Stimulated activated naive CD8-positive, alpha-beta T cell treated with anti-CD3 and anti-CD28 coated beads, Interleukin-15, Interleukin-2, amounts not matched to agents 100 U/mL and 50 U/mL, for 24 hours (primary cell): ENCODE measurements at regions not wholly inside any gene's neighbourhood (a gene's known extent, or its start where the extent isn't known, plus 50 kb on each side); places are given as distances from the start of the nearest gene placed in this dataset.

ENCODE experiments used
- ATAC-seq: fragments of 150-1000 bp; cut with Tn5 transposase; one replicate; pipeline ENCODE4 v1.10.0; 2021
- DNase-seq: peaks from one replicate; pipeline ENCODE4 v3.0.0; 2021

DNA sequence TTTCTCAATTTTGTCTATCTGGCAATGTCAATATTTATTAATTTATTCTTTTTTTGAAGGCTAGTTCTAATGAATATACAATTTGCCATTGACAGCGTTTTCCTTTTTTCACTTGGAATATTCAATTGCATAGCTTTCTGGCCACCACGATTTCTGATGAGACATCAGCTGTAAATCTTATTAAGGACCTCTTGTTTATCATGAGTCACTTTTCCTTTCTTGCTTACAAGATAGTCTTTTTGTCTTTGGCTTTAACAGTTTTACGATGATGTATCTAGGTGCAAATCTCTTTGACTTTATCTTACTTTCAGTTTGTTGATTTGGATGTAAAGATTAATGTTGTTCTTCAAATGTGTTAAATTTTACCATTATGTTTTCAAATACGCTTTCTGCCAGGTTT, 991.6 kb upstream of the SLC10A2 start:
- ATAC-seq = no peak
- DNase-seq = no peak

DNA sequence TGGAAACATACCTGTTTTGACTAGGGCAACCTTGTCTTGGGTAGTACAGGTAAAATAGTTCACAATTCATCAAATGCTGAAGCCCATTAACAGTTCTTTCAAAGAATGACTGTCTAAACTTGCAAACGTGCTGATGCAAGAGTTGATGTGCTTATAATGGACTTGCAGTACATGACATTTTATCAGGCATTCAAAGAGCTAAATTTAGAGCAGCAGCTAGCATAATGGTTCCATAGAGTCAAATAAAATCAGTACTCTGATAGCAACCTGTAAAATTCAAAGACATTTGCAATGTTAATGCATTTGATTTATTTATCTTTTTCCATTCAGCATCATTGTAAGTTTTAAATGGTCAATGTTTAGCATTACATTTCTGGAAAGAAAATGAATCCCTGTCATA, 979.7 kb upstream of the SLC10A2 start:
- DNase-seq (no peak), ATAC-seq (no peak)

- ATAC-seq = no peak
- DNase-seq = no peak
Measured at GRCh38 chr13:104043184-104043583, 977.0 kb upstream of the SLC10A2 start.

GRCh38 chr13:104034891-104035290, 968.7 kb upstream of the SLC10A2 start:
- ATAC-seq (no peak), DNase-seq (no peak)

DNA sequence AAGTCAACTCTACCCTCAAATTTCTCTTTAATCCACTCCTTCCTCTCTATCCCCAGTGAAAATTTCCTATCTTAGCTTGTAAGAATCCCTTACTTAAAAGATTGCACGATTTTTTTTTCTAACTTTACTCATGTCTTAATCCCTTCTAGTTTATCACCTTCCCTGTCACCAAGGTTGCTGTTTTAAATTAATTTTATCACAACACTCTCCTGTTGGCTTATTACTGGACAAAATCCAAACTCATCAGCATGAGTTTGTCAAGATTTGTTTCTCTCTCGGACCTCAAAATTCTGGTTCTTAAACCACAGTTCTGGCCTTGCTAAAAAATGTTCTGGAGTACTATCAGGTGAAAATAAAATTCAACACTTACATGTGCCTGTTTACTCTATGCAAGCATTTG, 959.1 kb upstream of the SLC10A2 start:
- ATAC-seq (no peak), DNase-seq (no peak)

GRCh38 chr13:104024416-104025170, 958.4 kb upstream of the SLC10A2 start:
- ATAC-seq = no peak
- no peak for DNase-seq

DNA sequence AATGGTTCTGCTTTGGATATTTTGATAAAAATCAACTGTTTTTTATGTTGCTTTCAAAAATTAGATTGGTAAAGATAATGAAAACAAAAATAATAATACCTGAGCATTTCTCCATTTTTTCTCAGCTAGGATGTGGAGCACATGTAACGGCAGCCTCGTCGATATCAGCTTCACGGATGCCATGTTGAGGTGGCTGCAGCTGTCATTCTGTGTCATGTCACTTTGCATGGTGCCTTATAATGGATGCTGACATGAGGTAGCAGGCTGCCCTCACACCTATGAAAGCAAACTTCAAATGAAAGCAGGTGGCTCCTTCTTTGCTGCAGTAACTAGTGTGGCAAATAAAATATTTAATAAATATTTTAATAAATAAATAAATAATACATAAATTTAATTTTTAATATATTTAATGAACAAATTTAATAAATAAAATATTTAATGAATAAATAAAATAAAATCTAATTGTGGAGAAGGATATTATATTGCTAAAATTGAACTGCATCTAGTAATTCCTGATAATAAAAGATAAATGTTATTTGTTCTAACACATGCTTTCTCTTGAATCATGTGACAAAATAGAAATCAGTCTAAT, 955.7 kb upstream of the SLC10A2 start:
- DNase-seq (no peak), ATAC-seq (no peak)

DNA sequence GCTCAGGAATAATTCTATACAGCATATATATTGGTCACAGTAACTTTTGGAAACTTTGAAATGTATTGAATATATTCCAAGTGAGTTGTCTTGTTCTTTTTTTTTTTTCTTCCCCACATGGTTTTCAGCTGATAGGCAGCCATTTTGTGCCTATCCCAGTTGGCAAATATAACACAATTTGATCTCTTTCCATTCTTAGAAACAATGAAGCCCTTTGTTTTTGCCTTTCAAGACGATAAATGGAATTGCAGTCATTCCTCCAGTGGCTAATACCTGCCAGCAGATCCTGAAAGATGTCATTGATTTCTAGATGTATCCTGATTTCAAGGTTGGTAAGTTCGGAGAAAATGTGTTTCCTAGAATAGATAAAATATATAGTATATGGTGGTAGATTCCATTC, 951.1 kb upstream of the SLC10A2 start:
- ATAC-seq (no peak), DNase-seq (no peak)

DNA sequence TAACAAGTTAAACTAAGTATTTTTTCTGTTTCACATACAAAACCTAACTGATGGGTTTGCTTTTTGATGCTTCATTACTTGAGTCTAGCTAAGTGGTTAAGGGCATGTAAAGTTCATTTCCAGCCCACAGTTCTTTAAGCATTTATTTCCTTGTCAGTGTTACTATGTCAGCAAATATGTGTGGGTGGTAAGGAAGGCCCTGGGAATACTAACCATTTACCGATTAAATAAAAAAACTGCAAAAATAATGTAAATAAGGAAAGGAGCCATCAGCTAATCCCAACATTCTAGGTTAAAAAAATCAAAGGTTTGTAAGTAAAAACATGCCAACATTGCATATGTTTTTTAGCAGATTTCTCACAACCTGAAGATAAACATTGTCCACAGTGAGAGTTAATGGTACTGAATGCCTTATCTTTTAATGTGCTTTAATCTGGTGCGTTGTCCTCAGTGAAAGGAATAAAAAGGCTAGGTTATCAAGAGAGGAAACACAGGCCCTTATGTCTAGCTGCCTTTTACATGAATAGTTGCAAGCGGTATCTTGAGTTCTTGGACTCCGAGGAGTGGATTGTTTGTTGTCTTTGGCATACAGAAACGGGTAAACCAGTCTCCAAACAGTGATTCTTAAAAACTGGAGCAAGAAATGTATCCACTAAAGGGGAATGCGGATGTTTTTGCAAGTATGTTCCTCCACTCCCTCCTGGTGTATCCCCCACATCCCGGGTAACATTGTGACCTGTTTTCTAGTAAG, 949.6 kb upstream of the SLC10A2 start:
- ATAC-seq = no peak
- no peak for DNase-seq

DNA sequence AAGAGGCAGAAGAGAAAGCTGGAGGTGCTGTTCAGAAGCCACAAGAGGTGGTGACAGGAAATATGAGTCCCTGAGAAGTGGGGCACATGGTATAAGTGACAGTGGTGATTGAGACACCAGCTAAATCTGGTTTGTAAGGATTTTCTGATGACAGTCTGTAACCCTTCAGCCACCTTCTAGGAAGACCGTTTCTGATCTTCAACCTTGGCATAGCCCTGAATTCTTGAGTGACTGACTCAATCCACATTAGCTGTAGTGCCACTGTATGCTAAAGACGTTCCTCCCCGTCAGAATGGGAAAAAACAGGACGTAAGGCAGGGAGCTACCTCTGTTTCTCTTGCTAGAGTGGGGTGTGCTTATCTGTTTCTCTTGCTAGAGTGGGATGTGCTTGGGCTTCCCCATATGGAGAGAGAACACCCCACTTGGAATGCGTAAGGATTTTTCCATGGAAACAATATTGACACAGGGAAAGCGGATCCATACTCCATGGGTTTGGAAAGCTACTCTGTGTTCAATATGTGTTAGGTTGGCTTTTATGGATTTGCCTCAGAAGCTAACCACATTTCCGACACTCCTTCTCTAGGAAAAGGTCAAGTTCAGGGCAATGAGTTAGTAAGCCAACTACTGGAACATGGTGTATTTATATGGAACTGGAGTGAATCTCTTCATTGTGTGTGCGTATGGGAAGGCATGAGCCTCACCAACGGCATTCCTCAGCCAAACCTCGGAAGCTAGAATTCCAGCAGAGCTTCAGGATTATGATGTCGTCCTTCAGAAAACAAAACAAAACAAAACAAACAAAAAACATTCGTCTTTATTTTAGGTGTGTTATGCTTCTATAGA, 948.8 kb upstream of the SLC10A2 start:
- ATAC-seq (no peak), DNase-seq (no peak)

- no peak for ATAC-seq
Measured at GRCh38 chr13:104011505-104012241, 945.5 kb upstream of the SLC10A2 start.

GRCh38 chr13:104008541-104009435, 942.6 kb upstream of the SLC10A2 start:
- DNase-seq = no peak
- no peak for ATAC-seq

More at GRCh38 chr13:104011505-104012241, 945.5 kb upstream of the SLC10A2 start:
- DNase-seq = no peak

DNA sequence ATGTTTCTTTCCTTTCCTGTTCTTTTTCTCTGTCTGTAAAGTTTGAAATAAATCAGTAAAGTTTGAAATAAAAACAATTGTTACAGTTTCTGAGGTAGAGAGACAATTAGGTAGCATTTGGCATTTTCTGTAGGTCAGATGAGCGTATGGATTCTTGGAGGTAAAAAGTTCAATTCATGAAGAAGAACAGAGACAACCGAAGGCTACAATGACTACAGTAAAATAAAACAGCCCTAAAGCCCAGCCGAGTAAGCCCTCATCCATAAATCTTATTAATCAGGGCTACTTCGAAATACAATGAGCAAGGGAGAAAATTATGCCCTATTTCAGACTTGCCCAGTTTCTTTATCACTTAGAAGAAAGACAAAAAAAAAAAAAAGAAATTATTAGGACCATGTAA, 941.9 kb upstream of the SLC10A2 start:
- ATAC-seq (no peak), DNase-seq (no peak)

DNA sequence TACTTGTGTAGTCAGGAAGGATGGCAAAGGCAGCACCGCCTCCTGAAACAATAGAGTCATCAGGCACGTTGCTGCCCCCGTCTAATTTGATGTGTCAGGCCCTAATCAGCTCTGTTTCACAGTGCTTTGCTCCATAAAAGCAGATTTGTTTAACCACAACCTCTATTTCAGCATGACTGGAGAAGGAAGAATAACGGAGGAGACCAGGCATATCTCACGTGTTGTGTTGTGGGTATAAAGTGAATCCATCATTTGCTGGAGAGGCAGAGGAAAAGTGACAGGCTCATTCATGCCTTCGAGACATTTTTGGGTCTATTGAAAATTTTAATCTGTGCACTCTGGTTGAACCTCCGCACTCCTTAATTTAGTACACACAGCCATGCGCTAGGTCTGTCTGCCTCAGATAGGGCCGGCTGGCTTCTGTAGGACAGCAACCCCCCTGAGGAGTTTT, 940.4 kb upstream of the SLC10A2 start:
- ATAC-seq (no peak), DNase-seq (no peak)

GRCh38 chr13:104004572-104004971, 938.4 kb upstream of the SLC10A2 start:
- ATAC-seq (no peak), DNase-seq (no peak)

DNA sequence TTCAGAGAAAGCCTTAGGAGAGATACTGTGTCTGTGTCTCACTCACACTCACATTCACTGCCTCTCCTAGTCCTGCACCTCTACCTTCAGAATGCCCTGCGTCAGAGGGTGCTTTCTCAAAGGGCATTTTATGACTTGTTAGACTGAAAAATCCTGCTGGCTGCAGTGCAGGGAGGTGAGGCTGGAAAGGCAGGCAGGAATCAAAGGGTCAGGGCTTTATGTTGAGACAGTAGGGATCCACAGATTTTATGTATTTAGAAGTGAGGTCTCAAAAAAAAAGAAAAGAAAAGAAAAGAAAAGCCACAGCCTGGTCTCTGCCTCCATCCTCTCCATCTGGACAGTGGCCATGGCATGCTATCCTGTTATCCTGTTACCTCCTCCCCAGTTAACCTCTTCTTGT, 936.0 kb upstream of the SLC10A2 start:
- DNase-seq = no peak
- ATAC-seq = no peak

GRCh38 chr13:104001766-104002165, 935.5 kb upstream of the SLC10A2 start:
- DNase-seq (no peak), ATAC-seq (no peak)

DNA sequence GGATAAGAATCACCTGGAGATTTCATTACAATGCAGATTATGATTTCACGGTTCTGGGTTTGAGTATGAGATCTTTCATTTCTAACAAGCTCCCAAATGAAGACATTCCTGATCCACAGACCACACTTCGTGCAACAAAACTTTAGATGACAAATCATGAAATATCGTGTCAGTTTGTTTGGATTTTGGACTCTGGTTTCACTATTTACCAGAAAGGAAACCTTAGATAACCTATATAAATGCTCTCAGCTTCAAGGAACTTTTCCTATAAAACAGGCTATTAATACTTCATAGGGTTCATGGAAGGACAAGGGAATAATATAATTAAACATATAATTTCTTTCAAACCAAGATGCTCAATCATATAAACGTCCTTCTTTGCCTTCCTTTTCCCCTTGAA, 930.5 kb upstream of the SLC10A2 start:
- no peak for ATAC-seq

DNA sequence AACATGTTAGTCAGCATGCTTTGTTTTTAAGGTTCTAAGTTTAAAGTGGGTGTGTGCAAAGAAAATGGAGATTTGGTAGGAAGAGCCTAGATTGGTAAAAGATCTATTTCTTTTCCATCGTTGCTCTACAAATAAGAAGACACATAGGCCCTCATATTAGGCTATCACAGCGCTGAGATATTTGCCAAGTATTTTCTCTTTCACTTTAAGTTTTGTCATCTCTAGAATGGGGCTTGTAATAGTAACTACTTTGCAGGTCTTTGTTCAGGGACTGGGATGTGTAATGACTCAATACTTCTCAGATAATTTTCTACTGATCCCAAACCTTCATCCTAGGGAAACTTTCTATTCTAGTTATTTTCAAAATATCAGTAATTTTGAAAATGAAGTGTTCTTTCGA, 917.7 kb upstream of the SLC10A2 start:
- DNase-seq = no peak
- no peak for ATAC-seq

More for the DNA sequence above, 930.5 kb upstream of the SLC10A2 start:
- no peak for DNase-seq

DNA sequence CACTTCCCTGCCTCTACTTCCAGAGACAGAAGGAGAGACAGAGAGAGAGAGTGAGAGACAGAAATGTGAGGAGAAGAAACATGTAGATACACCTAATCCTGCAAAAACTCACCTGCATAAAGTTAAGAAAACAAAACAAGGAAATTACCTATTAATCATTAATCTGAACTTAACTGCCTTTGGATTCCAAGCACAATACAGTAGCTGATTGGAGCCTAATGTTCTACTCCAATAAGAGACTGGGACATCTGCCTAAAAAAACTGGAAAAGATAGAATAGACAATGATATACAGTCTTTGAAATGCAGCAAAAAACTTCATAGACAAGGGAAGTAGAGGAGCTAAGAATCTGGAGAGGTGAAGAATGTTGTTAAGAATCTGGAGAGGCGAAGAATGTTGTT, 910.2 kb upstream of the SLC10A2 start:
- DNase-seq (no peak), ATAC-seq (no peak)

DNA sequence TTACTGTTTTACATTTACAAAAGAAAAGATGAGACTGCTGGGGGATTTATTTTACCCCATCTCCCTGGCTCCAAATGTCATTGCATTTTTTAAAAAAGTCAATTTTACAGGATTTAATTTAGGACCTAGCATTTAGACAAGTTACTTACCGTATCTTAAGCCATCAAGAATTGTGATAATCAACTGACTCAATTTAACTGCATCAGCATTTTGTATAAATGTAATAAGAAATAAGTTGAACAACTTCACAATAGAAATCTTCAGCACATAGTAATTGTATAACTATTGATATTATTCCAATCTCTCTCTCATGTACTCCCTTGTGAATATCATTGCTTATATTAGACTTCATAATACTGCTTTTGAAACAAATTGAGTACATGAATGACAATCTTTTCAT, 907.5 kb upstream of the SLC10A2 start:
- DNase-seq (no peak), ATAC-seq (no peak)
